B cell (primary cell): ENCODE measurements at regions not wholly inside any gene's neighbourhood (a gene's known extent, or its start where the extent isn't known, plus 50 kb on each side); places are given as distances from the start of the nearest gene placed in this dataset.

ENCODE experiments used
- ATAC-seq: fragments of 200-7000 bp; cut with Tn5 transposase; one replicate; pipeline ENCODE4 v1.10.0; 2021; ENCODE audit warnings: low read depth, mild to moderate bottlenecking, moderate number of reproducible peaks, moderate library complexity
- CTCF ChIA-PET: fragments of 350-600 bp; sonication (Branson Sonifier 250); formaldehyde crosslinking; loops from one replicate; lab custom pipeline; 2021; ENCODE audit warnings: antibody characterized with exemption, inconsistent platforms; lab: Charles Lee
- POLR2A ChIA-PET: fragments of 350-600 bp; sonication (Branson Sonifier 250); formaldehyde crosslinking; loops from one replicate; lab custom pipeline; 2021; ENCODE audit warnings: antibody characterized with exemption; lab: Charles Lee
- DNase-seq: peaks from one replicate; pipeline ENCODE4 v3.0.0; 2013
- H2AFZ ChIP-seq: 2 replicates; pipeline ENCODE4 v1.6.1; 2012; ENCODE audit warnings: mild to moderate bottlenecking, low read depth, low read length; ENCODE audit not compliant: insufficient read depth, poor library complexity, severe bottlenecking
- H3K27ac ChIP-seq, 2 donors: 1 replicate in 1 of 2; 2 replicates in 1 of 2; pipeline ENCODE4 v1.5.1; 2012 to 2013; ENCODE audit warnings: low read length in 2 of 2, mild to moderate bottlenecking in 2 of 2, moderate library complexity in 1 of 2
- H3K27me3 ChIP-seq, 4 experiments: fragments of 200-600 bp in 1 of 4; sonication (generic) in 1 of 4; replicated peaks in 1 of 4; 1 replicate in 2 of 4; 2 replicates in 2 of 4; pipeline versions ENCODE4 v1.6.1 to v1.7.0; 2013 to 2016; ENCODE audit warnings: low read length in 3 of 4, mild to moderate bottlenecking in 2 of 4, mixed read lengths in 1 of 4, moderate library complexity in 1 of 4; ENCODE audit not compliant: insufficient read depth in 4 of 4, control insufficient read depth in 3 of 4; ENCODE audit errors: control extremely low read depth in 1 of 4
- H3K36me3 ChIP-seq, 2 experiments: replicated peaks in 1 of 2; 1 replicate in 1 of 2; 2 replicates in 1 of 2; pipeline versions ENCODE4 v1.6.1 to v1.7.1; 2013; ENCODE audit warnings: low read length in 1 of 2; ENCODE audit not compliant: insufficient read depth in 2 of 2, control insufficient read depth in 1 of 2; ENCODE audit errors: control extremely low read depth in 1 of 2, extremely low read depth in 1 of 2
- H3K4me1 ChIP-seq, 2 donors: fragments of 200-600 bp in 1 of 2; sonication (generic) in 1 of 2; 1 replicate in 1 of 2; 2 replicates in 1 of 2; pipeline versions ENCODE4 v1.5.1 to v1.6.1; 2013 to 2017; ENCODE audit warnings: low read length in 2 of 2; ENCODE audit not compliant: control insufficient read depth in 2 of 2, insufficient read depth in 2 of 2
- H3K4me2 ChIP-seq: replicated peaks from 2 replicates; pipeline ENCODE3; 2012; ENCODE audit warnings: mild to moderate bottlenecking, low read depth, low read length; ENCODE audit not compliant: poor library complexity, severe bottlenecking
- H3K4me3 ChIP-seq, 5 experiments: fragments of 200-600 bp in 1 of 5; sonication (generic) in 1 of 5; 1 replicate in 3 of 5; 2 replicates in 2 of 5; pipeline versions ENCODE4 v1.5.1 to v1.7.0; 2011 to 2016; ENCODE audit warnings: low read length in 4 of 5, mild to moderate bottlenecking in 4 of 5, low read depth in 2 of 5, control low read depth in 1 of 5, moderate library complexity in 1 of 5; ENCODE audit not compliant: insufficient read depth in 1 of 5; ENCODE audit errors: control extremely low read depth in 1 of 5, extremely low read depth in 1 of 5
- H3K79me2 ChIP-seq: fragments of 200-600 bp; sonication (generic); one replicate; pipeline ENCODE4 v1.6.0; 2016; ENCODE audit warnings: low read length; ENCODE audit not compliant: control insufficient read depth, insufficient read depth
- H3K9ac ChIP-seq: fragments of 200-600 bp; sonication (generic); 2 replicates; pipeline ENCODE4 v1.6.1; 2017; ENCODE audit warnings: mild to moderate bottlenecking, low read length, moderate library complexity
- H3K9me3 ChIP-seq, 3 donors: one replicate each; pipeline versions ENCODE4 v1.6.1 to v1.7.1; 2013; ENCODE audit warnings: low read length in 2 of 3; ENCODE audit not compliant: control insufficient read depth in 2 of 3, insufficient read depth in 1 of 3; ENCODE audit errors: control extremely low read depth in 1 of 3
- H4K20me1 ChIP-seq: 2 replicates; pipeline ENCODE4 v1.6.0; 2012; ENCODE audit warnings: mild to moderate bottlenecking, low read length; ENCODE audit not compliant: insufficient read depth, control insufficient read depth, poor library complexity, severe bottlenecking
- H3K27ac Mint-ChIP-seq: one replicate; pipeline ENCODE4 v1.8.0; 2021; ENCODE audit warnings: mixed read lengths
- H3K27me3 Mint-ChIP-seq: one replicate; pipeline ENCODE4 v1.8.0; 2021; ENCODE audit warnings: mixed read lengths
- H3K4me1 Mint-ChIP-seq: one replicate; pipeline ENCODE4 v1.8.0; 2021; ENCODE audit warnings: mixed read lengths
- H3K4me3 Mint-ChIP-seq: one replicate; pipeline ENCODE4 v1.8.0; 2021; ENCODE audit warnings: mixed read lengths
- H3K9me3 Mint-ChIP-seq: one replicate; pipeline ENCODE4 v1.8.0; 2022; ENCODE audit warnings: mixed read lengths; ENCODE audit not compliant: insufficient read depth
- EZH2 ChIP-seq: IDR thresholded peaks from 2 replicates; pipeline ENCODE4 v1.6.1; 2012; ENCODE audit warnings: borderline replicate concordance, low read depth, mild to moderate bottlenecking, moderate library complexity, low read length; ENCODE audit not compliant: insufficient read depth, poor library complexity, severe bottlenecking
- WGBS: methylation state at CpG from one replicate; pipeline ENCODE4 v1.1.5; 2013; ENCODE audit warnings: missing lambda C conversion rate; ENCODE audit not compliant: insufficient coverage; 5-methylcytosine and 5-hydroxymethylcytosine counted together
- intact Hi-C: fragments of 100-400 bp; cut with micrococcal nuclease; formaldehyde crosslinking; loops from one replicate; pipeline ENCODE4 v1.10.0; 2022
- TF ChIP-seq, protein P1 (sequence below): fragments of 200-600 bp; IDR thresholded peaks from one replicate; pipeline ENCODE4 v1.8.0; 2022; ENCODE audit warnings: antibody characterized with exemption, mild to moderate bottlenecking

DNA sequence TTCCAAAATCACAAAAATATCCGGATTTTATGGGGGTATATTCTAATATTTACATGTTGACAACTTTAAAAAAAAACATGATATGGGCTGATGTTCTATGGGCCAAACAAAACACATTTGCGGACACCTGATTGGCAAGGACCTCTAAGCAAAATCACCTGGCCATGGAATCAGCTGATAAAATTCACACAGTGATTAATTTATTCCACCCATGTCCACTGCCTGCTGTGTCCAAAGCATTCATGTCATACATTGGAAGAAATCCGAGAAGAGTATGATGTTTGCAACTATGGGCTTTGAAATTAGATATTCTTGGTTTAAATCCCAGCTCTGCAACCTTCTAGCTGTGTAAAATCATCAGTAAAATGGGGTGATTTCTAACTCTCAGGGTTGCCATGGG lies 538.7 kb downstream of the HAPSTR1 start:
- Histone ChIP-seq H2AFZ (no peak overlapping the region), H3K4me3 (no peak overlapping the region), H3K27ac (no peak overlapping the region), H3K79me2 (no peaks in the 10 kb centered on the region), H3K4me2 (no peak overlapping the region), H3K27me3 (no peaks in the 10 kb centered on the region), H3K4me1 (no peaks in the 10 kb centered on the region), H4K20me1 (no peaks in the 10 kb centered on the region), H3K9ac (no peak overlapping the region), H3K36me3 (no peaks in the 10 kb centered on the region), H3K9me3 (peaks cover 0 to 9% (median 0%) of the 10 kb centered on the region in 3 donors)
- DNase-seq (no peak), ATAC-seq (no peak)
- intact Hi-C loops, result no loop called here
- Mint-ChIP-seq H3K9me3 (peaks cover 6% of the 10 kb centered on the region), H3K4me1 (no peaks in the 10 kb centered on the region), H3K27me3 (peaks cover 2% of the 10 kb centered on the region), H3K27ac (no peak overlapping the region), H3K4me3 (no peak overlapping the region)
- TF ChIP-seq, protein P1, sequence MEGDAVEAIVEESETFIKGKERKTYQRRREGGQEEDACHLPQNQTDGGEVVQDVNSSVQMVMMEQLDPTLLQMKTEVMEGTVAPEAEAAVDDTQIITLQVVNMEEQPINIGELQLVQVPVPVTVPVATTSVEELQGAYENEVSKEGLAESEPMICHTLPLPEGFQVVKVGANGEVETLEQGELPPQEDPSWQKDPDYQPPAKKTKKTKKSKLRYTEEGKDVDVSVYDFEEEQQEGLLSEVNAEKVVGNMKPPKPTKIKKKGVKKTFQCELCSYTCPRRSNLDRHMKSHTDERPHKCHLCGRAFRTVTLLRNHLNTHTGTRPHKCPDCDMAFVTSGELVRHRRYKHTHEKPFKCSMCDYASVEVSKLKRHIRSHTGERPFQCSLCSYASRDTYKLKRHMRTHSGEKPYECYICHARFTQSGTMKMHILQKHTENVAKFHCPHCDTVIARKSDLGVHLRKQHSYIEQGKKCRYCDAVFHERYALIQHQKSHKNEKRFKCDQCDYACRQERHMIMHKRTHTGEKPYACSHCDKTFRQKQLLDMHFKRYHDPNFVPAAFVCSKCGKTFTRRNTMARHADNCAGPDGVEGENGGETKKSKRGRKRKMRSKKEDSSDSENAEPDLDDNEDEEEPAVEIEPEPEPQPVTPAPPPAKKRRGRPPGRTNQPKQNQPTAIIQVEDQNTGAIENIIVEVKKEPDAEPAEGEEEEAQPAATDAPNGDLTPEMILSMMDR, result no peak
- no peak for TF ChIP-seq EZH2
- ChIA-PET CTCF (no interaction called here), POLR2A (no interaction called here)
- 100% methylated on average over 1 of the region's 3 CpGs for WGBS

DNA sequence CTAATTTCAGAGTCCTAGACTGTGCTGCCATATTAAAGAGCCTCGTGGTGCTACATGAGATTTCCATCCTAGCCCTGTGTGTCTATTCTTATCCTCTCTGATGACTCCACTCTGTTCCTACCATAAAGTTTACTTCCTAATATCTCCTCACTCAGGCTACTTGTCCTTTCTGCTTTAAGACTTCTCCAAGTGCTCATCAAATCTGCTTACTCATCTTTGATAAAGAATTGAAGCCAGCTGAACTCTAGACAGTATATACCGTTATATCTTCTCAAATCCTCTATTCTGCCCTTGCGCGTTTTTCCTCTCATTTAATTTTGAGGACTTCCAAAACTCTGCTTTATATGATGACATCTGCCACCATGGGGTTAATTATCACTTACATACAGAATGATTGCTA lies 539.5 kb downstream of the HAPSTR1 start:
- TF ChIP-seq, protein P1, result no peak
- TF ChIP-seq EZH2, result no peak
- intact Hi-C loops, result no loop called here
- H3K4me3 Mint-ChIP-seq, result no peak overlapping the region
- ChIA-PET CTCF (no interaction called here), POLR2A (no interaction called here)
- ATAC-seq (no peak), DNase-seq (no peak)
- no peak overlapping the region for H3K27ac ChIP-seq
- peaks cover 0 to 9% (median 0%) of the 10 kb centered on the region in 3 donors for H3K9me3 ChIP-seq
- no peaks in the 10 kb centered on the region for H3K4me1 Mint-ChIP-seq
- no peaks in the 10 kb centered on the region for H3K27me3 ChIP-seq
- no peak overlapping the region for H3K4me2 ChIP-seq
- no peak overlapping the region for H3K4me3 ChIP-seq
- H3K79me2 ChIP-seq, result no peaks in the 10 kb centered on the region
- H2AFZ ChIP-seq, result no peak overlapping the region
- no peak overlapping the region for H3K27ac Mint-ChIP-seq
- peaks cover 3% of the 10 kb centered on the region for H3K27me3 Mint-ChIP-seq
- H3K9me3 Mint-ChIP-seq, result peaks cover 6% of the 10 kb centered on the region
- H4K20me1 ChIP-seq, result no peaks in the 10 kb centered on the region
- H3K9ac ChIP-seq, result no peak overlapping the region
- no peaks in the 10 kb centered on the region for H3K36me3 ChIP-seq
- 46% methylated on average over 2 of the region's 4 CpGs for WGBS
- no peaks in the 10 kb centered on the region for H3K4me1 ChIP-seq
